GM19023 (cell line): ENCODE measurements at regions not wholly inside any gene's neighbourhood (a gene's known extent, or its start where the extent isn't known, plus 50 kb on each side); places are given as distances from the start of the nearest gene placed in this dataset.
"Not testable (repeated sequence)": the region's sequence is repeated elsewhere in the genome, so short reads cannot be mapped to it uniquely, and the experiment has no call there.

Experiments used
- ATAC-seq: cut with Tn5 transposase; IDR thresholded peaks from one replicate; pipeline ENCODE4 v1.9.1; 2021; ENCODE audit warnings: mild to moderate bottlenecking, moderate library complexity; ENCODE audit not compliant: unreplicated experiment

- no peak for ATAC-seq
Measured at GRCh38 chr6:22349051-22349450, 52.2 kb upstream of the PRL start.

DNA sequence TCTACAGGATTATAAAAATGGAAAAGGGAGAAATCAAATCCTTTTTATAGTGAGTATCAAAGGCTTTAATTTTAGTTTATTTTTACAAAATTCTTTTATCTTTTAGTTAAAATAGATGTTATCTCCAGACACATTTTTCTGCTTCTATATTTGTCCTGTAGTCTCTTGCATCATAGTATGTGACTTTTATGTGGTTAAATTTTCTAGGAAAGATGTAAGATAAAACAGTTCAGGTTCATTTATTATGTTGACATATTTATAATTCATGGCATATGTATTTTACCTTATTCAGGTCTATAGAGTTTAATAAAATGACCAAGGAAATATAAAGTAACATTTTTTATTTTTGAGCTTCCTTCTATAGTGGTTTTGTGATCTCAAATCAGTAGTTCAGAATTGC, 52.7 kb upstream of the PRL start:
- no peak for ATAC-seq

DNA sequence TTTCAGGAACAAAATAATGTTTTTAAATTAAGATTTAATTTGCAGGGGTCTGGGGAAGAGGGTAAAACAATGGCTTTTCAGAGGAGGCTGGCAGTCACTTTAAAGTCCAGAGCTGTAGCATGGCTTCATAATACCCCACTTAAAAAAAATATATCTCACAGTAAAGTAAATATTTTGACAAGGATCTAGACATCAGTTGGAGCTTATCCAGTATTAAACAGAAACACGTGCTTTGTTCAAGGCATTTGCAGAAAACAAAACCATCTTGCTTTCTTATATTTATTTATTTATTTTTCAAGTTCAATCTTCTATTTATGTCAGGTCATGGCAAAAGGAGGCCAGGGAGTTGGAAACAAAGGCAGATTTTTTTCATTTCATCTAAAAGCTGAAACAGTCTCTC, 53.3 kb upstream of the PRL start:
- no peak for ATAC-seq

DNA sequence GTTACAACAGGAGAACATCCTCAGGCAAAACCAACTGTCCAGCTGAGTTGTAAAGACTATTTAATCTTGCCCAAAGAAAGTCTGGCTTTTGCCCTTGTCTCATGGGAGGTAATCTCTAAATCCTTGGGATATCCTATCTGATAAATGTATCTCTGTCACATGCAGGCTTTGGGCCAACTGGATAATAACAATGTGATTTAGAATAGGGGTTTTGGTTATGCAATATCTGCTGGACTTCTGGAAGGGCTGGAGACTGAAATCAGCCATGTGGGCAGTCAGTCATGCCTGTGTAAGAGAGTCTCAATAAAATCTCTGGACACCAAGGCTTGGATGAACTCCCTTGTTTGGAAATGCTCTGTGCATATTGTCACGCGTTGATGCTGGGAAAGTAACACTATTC, 56.3 kb upstream of the PRL start:
- ATAC-seq, result no peak

GRCh38 chr6:22356362-22356940, 59.6 kb upstream of the PRL start:
- no peak for ATAC-seq

- ATAC-seq, result peak; percentile 80
Measured at GRCh38 chr6:22357724-22358189, 60.9 kb upstream of the PRL start.

- no peak for ATAC-seq
Measured at GRCh38 chr6:22361576-22361975, 64.7 kb upstream of the PRL start.

- ATAC-seq, result no peak
Measured at GRCh38 chr6:22362361-22362760, 65.5 kb upstream of the PRL start.

- ATAC-seq, result peak; percentile 19
Measured at GRCh38 chr6:22363166-22363713, 66.4 kb upstream of the PRL start.

DNA sequence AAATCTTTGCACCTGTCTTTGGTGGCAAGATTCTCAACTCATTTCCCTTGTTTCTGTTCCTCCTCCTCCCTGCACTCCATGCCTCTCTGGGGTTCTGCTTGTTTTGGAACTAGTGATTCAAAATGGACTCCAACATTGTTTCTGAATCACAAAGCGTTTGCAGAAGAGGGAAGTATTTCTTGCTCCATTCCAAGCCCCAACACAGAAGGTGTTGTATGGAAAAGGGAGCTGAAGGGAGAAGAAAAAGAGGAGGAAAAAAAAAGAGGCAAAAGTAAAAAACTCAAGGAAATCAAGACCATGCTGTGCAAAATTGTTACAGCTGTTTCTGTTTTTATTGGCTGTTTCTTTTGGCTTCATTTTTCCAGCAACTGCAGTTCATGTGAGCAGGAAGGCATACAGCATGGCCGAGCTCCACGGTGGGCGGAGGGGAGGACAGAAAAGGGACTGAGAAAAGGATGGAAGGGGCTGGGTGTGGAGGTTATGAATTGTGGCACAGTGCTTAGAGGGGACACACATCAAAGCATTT, 66.9 kb upstream of the PRL start:
- peak; percentile 49 for ATAC-seq

- ATAC-seq, result no peak
Measured at GRCh38 chr6:22364306-22364705, 67.5 kb upstream of the PRL start.

DNA sequence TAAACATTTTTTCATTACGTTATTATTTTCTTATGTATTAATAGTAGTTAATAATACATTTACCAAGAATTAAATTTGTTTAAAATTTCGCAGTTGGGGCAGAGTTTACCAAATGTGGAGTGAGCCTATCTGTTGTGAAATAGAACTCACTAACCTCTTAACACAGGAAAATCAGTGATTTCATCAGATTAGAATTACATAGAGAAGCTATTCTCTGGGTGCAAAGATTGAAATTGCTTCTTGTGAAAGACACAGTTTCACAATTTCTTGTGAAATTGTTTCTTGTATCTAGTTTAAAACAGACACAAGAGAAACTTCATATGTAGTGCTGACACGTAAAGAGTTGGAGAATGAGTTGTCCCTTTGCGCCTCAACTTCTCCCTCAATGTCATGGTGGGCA, 69.4 kb upstream of the PRL start:
- no peak for ATAC-seq

DNA sequence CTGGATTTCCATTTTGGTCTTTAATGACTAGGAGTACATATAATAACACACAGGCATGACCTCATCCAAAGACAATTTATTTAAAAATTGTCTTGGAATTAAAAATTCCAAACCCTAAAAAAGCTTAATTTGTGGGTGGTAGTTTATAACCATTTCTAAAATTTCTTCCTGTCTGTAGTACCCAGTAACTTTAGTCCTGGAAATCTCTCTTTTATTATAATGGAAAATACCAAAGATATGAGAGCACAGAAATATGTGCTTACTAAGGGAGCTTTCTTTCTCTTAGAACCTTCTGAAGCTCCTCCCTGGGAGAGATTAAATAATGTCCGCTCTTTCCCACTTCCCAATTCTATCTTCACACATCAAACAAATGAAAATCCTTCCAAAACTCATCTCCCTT, 70.5 kb upstream of the PRL start:
- ATAC-seq, result no peak

DNA sequence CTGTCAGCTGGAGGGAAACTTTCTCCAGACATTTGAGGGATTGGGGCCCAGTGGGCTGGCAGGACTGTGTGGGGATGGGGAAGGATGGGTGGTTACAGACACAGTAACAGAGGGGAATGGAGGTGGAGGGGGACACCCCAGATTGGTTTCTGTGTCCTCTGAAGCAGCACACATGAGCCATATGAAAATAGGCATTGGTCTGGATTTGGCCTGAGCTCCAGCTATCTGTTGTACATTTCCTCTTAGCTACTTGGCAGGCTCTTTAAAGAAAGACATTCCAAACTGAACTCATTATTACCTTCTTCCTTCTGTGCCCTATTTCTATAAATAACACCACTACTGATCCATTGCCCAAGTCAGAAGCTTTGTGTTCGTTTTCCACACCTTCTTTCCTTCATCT, 72.0 kb upstream of the PRL start:
- no peak for ATAC-seq

DNA sequence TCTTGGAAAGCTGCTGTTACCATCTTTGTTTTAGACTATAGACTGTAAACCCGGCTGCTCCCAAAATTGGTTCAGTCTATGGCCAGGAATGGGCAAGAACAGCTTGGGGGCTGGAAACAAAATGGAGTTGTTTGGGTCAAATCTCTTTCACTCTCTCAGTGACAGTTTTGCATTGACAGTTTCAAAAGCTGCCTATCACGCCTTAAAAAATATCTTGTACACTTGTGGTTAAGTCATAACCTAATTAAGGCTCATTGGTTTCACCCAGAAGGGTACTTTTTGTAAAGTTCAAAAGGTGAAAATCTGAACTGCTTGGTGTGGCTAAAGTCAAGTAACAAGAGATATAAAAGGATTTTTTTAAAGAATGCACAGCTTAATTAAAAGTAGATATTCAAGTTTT, 76.1 kb upstream of the PRL start:
- peak; percentile 98 for ATAC-seq

- not testable (repeated sequence) for ATAC-seq
Measured at GRCh38 chr6:22374950-22375349, 78.1 kb upstream of the PRL start.

DNA sequence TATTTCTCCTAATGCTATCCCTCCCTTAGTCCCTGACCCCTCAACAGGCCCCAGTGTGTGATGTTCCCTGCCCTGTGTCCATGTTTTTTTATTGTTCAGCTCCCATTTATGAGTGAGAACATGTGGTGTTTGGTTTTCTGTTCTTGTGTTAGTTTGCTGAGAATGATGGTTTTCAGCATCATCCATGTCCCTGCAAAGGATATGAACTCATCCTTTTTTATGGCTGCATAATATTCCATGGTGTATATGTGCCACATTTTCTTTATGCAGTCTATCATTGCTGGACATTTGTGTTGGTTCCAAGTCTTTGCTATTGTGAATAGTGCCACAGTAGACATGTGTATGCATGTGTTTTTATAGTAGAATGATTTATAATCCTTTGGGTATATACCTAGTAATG, 79.5 kb upstream of the PRL start:
- ATAC-seq, result not testable (repeated sequence)

DNA sequence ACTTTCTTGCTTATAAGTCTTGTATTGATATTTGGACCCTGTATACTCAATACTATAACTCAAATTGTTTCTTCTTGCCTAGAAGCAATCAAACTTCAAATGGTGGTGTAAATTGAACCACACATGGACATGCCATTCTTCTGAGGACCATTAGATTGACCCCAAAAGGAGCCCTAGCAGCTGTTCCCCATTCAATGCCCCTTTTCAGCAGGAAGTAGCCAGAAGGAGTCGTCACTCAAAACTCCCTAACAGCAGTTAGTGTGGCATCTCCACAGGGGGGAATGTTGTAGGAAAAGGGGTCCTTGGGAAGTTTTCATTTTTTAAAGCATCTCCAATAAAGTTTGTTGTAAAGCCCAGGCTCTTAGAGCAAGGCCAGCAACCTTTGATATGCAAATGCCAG, 81.7 kb upstream of the PRL start:
- not testable (repeated sequence) for ATAC-seq

GRCh38 chr6:22380236-22380635, 83.4 kb upstream of the PRL start:
- no peak for ATAC-seq

- ATAC-seq, result no peak
Measured at GRCh38 chr6:22381845-22382544, 85.2 kb upstream of the PRL start.

GRCh38 chr6:22383016-22383415, 86.2 kb upstream of the PRL start:
- ATAC-seq, result no peak

DNA sequence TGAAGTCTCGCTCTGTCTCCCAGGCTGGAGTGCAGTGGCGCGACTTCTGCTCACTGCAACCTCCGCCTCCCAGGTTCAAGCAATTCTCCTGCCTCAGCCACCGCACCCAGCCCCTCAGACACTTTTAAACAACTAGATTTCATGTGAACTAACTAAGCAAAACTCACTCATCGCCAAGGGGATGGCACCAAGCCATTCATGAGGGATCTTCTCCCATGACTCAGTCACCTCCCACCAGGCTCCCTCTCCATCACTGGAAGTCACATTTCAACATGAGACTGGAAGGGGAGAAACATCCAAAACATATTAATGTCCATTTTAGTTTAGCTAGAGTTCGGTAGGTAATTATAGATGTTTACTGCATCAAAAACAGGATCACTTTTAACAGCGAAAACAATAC, 95.9 kb upstream of the PRL start:
- no peak for ATAC-seq
